RWPE2 (cell line): ENCODE measurements at regions not wholly inside any gene's neighbourhood (a gene's known extent, or its start where the extent isn't known, plus 50 kb on each side); places are given as distances from the start of the nearest gene placed in this dataset.
A peak's percentile ranks its signal among the peaks of the same experiment; 100 is the strongest.

ENCODE experiments used
- ATAC-seq: fragments of 200-7000 bp; cut with Tn5 transposase; 3 replicates; pipeline ENCODE4 v1.9.1; 2021; ENCODE audit warnings: low read depth
- DNase-seq: peaks from one replicate; pipeline ENCODE4 v3.0.0-alpha.2; 2020; ENCODE audit warnings: low spot score
- H3K27ac ChIP-seq: fragments of 450-650 bp; 2 replicates; pipeline ENCODE4 v1.5.1; 2017; ENCODE audit warnings: mild to moderate bottlenecking; ENCODE audit not compliant: poor library complexity, severe bottlenecking
- H3K27me3 ChIP-seq: fragments of 250-450 bp; sonication (Bioruptor Pico); 2 replicates; pipeline ENCODE4 v1.5.1; 2021; ENCODE audit warnings: mild to moderate bottlenecking, moderate library complexity; ENCODE audit not compliant: insufficient read depth, poor library complexity, severe bottlenecking
- H3K36me3 ChIP-seq: fragments of 250-450 bp; sonication (Bioruptor Pico); 2 replicates; pipeline ENCODE4 v1.5.1; 2020; ENCODE audit warnings: low read depth, mild to moderate bottlenecking, moderate library complexity
- H3K4me1 ChIP-seq: fragments of 250-450 bp; sonication (Bioruptor Pico); 2 replicates; pipeline ENCODE4 v1.5.1; 2021; ENCODE audit warnings: mild to moderate bottlenecking, moderate library complexity; ENCODE audit not compliant: insufficient read depth, poor library complexity, severe bottlenecking
- H3K4me3 ChIP-seq: fragments of 250-450 bp; sonication (Bioruptor Pico); 2 replicates; pipeline ENCODE4 v1.5.1; 2021; ENCODE audit warnings: mild to moderate bottlenecking, moderate library complexity; ENCODE audit not compliant: severe bottlenecking
- H3K9me3 ChIP-seq: fragments of 250-450 bp; sonication (Bioruptor Pico); 2 replicates; pipeline ENCODE4 v1.5.1; 2021; ENCODE audit warnings: mild to moderate bottlenecking, moderate library complexity; ENCODE audit not compliant: severe bottlenecking
- TF ChIP-seq, protein P1 (sequence below): fragments of 450-650 bp; IDR thresholded peaks from one replicate; pipeline ENCODE4 v1.5.1; 2017; ENCODE audit warnings: mild to moderate bottlenecking, moderate library complexity; ENCODE audit not compliant: poor library complexity, severe bottlenecking

DNA sequence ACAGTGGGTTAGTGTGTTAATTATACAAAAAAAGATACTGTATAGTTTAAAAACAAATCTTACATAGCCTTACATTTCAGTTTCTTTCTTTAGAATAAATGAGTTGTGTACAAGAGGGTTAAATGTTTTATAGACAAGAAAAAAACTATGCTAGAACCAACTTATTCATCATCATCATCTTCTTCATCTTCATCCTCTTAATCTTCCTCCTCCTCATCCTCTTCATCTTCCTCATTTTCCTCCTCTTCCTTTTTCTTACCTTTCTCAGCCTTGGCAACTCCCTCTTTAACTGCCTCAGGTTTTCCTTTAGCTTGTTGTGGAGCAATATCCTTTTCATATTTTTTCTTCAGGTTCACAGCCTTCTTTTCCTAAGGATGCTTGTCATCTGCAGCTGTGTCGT, 53.7 kb downstream of the RPS12 start:
- TF ChIP-seq, protein P1, sequence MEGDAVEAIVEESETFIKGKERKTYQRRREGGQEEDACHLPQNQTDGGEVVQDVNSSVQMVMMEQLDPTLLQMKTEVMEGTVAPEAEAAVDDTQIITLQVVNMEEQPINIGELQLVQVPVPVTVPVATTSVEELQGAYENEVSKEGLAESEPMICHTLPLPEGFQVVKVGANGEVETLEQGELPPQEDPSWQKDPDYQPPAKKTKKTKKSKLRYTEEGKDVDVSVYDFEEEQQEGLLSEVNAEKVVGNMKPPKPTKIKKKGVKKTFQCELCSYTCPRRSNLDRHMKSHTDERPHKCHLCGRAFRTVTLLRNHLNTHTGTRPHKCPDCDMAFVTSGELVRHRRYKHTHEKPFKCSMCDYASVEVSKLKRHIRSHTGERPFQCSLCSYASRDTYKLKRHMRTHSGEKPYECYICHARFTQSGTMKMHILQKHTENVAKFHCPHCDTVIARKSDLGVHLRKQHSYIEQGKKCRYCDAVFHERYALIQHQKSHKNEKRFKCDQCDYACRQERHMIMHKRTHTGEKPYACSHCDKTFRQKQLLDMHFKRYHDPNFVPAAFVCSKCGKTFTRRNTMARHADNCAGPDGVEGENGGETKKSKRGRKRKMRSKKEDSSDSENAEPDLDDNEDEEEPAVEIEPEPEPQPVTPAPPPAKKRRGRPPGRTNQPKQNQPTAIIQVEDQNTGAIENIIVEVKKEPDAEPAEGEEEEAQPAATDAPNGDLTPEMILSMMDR = no peak
- no peak for DNase-seq
- Histone ChIP-seq H3K27me3 (no peaks in the 10 kb centered on the region), H3K4me3 (no peak overlapping the region), H3K4me1 (no peaks in the 10 kb centered on the region), H3K36me3 (no peaks in the 10 kb centered on the region), H3K27ac (no peak overlapping the region), H3K9me3 (no peaks in the 10 kb centered on the region)
- no peak for ATAC-seq

DNA sequence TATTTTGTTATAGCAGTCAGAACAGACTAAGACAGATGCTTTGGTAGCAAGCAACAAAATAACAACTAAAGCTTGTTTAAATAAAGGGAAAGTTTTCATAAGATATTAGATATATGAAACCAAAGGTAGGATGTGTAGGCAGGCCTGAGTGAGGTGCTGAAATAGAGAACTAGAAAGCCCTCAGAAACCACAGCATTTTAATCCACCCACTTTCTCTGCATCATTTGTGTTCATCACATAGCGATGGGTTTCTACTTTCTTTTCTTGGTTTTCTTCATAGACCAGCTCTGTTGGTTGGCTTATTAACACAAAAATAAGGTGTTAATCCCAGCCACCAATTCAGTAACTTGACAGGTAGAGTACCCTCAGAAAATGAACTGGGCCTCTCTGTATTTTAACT, 58.6 kb downstream of the RPS12 start:
- H3K27ac ChIP-seq = no peak overlapping the region
- no peaks in the 10 kb centered on the region for H3K9me3 ChIP-seq
- TF ChIP-seq, protein P1 = no peak
- DNase-seq (no peak), ATAC-seq (no peak)
- no peaks in the 10 kb centered on the region for H3K36me3 ChIP-seq
- H3K27me3 ChIP-seq = peaks cover 2% of the 10 kb centered on the region
- no peak overlapping the region for H3K4me3 ChIP-seq
- no peaks in the 10 kb centered on the region for H3K4me1 ChIP-seq

DNA sequence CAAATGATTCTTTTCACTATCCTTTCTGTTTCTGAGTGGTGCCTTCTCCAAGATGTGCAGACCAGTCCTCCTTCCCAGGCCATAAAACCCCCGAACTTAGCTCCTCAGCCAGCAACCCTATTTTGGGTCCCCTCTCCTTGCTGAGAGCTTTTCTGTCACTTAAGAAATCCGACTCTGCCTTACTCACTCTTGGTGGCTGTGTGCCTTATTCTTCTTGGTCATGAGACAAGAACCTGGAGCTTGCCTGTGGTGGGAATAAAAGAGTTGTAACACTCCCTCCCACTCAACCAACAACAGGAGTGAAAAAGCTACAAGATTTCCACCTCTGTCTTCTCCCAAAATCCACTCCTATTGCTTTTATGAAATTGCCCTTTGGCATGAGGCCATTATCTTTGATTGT, 62.6 kb downstream of the RPS12 start:
- ATAC-seq = no peak
- Histone ChIP-seq H3K27me3 (peaks cover 2% of the 10 kb centered on the region), H3K27ac (no peak overlapping the region), H3K36me3 (no peaks in the 10 kb centered on the region), H3K9me3 (no peaks in the 10 kb centered on the region), H3K4me1 (no peaks in the 10 kb centered on the region), H3K4me3 (no peak overlapping the region)
- TF ChIP-seq, protein P1 = no peak
- no peak for DNase-seq

DNA sequence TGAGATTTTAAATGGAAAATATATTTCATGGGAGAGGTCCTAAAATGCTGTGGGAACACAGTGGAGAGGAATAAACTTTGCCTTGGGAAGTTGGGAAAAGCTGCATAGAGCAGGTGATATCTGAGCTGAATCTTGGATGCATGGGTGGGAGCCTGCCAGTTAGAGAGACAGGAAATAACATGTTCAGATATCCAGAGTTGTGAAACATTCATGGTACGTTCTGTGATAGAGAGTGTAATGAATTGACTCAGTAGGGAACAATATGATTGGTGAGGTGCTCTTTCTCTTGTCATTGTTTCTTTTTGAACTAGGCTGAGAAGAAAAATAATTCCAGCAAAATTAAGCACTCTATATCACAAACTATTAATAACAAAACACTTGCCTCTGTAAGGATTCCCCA, 72.8 kb downstream of the RPS12 start:
- Histone ChIP-seq H3K4me1 (peaks cover 8% of the 10 kb centered on the region), H3K9me3 (no peaks in the 10 kb centered on the region), H3K27ac (no peak overlapping the region), H3K36me3 (no peaks in the 10 kb centered on the region), H3K4me3 (no peak overlapping the region), H3K27me3 (no peaks in the 10 kb centered on the region)
- TF ChIP-seq, protein P1 = no peak
- no peak for DNase-seq
- ATAC-seq = peak; percentile 94

DNA sequence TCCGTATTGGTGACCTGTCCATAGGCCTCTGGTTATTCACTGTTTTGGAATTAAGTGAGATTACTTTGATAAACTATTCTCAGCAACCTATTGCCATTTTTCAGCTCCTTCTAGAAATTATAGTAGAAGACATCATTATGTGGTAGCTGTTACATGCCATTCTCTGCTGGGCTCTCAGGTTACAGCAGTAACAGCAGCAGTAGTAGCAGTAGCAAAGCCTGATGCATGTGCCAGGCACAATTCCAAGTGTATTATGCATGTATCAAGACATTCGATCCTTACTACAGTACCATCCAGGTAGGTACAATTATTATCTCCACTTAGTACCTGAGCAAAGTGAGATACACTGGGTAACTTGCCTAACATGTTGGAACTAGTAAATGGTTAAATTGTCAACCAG, 74.3 kb downstream of the RPS12 start:
- H3K4me1 ChIP-seq = peaks cover 8% of the 10 kb centered on the region
- no peaks in the 10 kb centered on the region for H3K9me3 ChIP-seq
- DNase-seq = no peak
- no peaks in the 10 kb centered on the region for H3K36me3 ChIP-seq
- H3K4me3 ChIP-seq = no peak overlapping the region
- ATAC-seq = peak; percentile 38; the same call in 1 of the 3 replicates
- no peak overlapping the region for H3K27ac ChIP-seq
- no peaks in the 10 kb centered on the region for H3K27me3 ChIP-seq
- TF ChIP-seq, protein P1 = no peak
